Left ventricle myocardium inferior (tissue), 1 donor: ENCODE measurements at regions not wholly inside any gene's neighbourhood (a gene's known extent, or its start where the extent isn't known, plus 50 kb on each side); places are given as distances from the start of the nearest gene placed in this dataset.

Experiments used
- DNase-seq: peaks from one replicate; pipeline ENCODE4 v3.0.0-alpha.2; 2020
- H3K27ac ChIP-seq: fragments of 200-600 bp; replicated peaks from 2 replicates; pipeline ENCODE4 v1.8.0; 2021
- H3K27me3 ChIP-seq: fragments of 200-600 bp; 2 replicates; pipeline ENCODE4 v1.8.0; 2021; ENCODE audit warnings: low read depth
- H3K36me3 ChIP-seq: fragments of 200-600 bp; 2 replicates; pipeline ENCODE4 v1.8.0; 2021
- H3K4me1 ChIP-seq: fragments of 200-600 bp; 2 replicates; pipeline ENCODE4 v1.8.0; 2021
- H3K4me3 ChIP-seq: fragments of 200-600 bp; 2 replicates; pipeline ENCODE4 v1.8.0; 2021; ENCODE audit warnings: mild to moderate bottlenecking, moderate library complexity
- H3K9me3 ChIP-seq: fragments of 200-600 bp; replicated peaks from 2 replicates; pipeline ENCODE4 v1.8.0; 2021
- intact Hi-C: fragments of 100-400 bp; cut with micrococcal nuclease; formaldehyde crosslinking; loops from one replicate; pipeline ENCODE4 v1.11.0; 2022
- TF ChIP-seq, protein P1 (sequence below): fragments of 200-600 bp; IDR thresholded peaks from 2 replicates; pipeline ENCODE4 v1.8.0; 2021; ENCODE audit warnings: antibody characterized with exemption, mild to moderate bottlenecking, borderline replicate concordance
- donor health status: DM: no; HTN: yes; CAD: no; lungs with severe emphysema.

DNA sequence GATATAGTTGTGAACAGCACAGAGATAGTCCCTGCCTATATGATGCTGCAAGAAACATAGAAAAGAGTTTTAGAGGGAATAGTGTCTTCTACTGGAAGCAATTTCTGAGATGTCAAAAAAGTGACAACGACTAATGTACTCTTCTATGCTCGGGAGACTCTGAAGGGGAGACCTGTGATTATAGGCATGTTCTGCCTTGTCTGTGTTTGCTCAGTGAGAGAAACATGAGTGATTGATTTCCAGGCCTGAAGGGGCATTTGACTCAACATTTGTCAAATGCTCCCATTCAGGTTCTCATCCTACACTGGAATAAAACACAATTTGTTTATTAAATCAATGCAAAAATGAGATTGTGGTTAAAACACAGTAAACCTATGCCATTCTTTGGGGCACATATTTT lies 131.8 kb downstream of the CTH start:
- TF ChIP-seq, protein P1, sequence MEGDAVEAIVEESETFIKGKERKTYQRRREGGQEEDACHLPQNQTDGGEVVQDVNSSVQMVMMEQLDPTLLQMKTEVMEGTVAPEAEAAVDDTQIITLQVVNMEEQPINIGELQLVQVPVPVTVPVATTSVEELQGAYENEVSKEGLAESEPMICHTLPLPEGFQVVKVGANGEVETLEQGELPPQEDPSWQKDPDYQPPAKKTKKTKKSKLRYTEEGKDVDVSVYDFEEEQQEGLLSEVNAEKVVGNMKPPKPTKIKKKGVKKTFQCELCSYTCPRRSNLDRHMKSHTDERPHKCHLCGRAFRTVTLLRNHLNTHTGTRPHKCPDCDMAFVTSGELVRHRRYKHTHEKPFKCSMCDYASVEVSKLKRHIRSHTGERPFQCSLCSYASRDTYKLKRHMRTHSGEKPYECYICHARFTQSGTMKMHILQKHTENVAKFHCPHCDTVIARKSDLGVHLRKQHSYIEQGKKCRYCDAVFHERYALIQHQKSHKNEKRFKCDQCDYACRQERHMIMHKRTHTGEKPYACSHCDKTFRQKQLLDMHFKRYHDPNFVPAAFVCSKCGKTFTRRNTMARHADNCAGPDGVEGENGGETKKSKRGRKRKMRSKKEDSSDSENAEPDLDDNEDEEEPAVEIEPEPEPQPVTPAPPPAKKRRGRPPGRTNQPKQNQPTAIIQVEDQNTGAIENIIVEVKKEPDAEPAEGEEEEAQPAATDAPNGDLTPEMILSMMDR = no peak
- no peak for DNase-seq
- no peaks in the 10 kb centered on the region for H3K4me1 ChIP-seq
- no peak overlapping the region for H3K4me3 ChIP-seq
- no peaks in the 10 kb centered on the region for H3K36me3 ChIP-seq
- H3K9me3 ChIP-seq = no peaks in the 10 kb centered on the region
- H3K27ac ChIP-seq = no peak overlapping the region
- H3K27me3 ChIP-seq = peaks cover 6% of the 10 kb centered on the region
- intact Hi-C loops = no loop called here

DNA sequence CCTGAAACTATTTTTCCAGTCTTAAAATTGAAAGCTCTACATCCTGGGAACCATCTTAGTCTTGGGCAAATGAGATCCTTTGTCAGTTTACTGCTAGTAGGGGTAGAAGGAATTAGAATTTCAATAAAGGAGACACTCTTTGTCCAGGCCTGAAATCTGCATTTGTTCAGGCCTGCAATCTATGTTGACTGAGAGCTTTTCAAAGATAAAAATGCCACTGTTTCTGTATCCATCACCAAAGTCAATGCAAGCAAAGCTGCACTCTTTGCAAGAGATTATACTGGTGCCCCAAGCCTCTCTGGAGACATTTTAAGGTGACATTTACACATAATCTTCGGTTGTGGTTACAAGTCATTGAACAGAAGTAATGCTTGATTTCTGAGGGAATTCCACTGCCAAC lies 135.7 kb downstream of the CTH start:
- no peak for DNase-seq
- Histone ChIP-seq H3K4me3 (no peak overlapping the region), H3K27me3 (peaks cover 8% of the 10 kb centered on the region), H3K4me1 (no peaks in the 10 kb centered on the region), H3K9me3 (no peaks in the 10 kb centered on the region), H3K36me3 (no peaks in the 10 kb centered on the region), H3K27ac (no peak overlapping the region)
- intact Hi-C loops = no loop called here
- TF ChIP-seq, protein P1 = no peak

DNA sequence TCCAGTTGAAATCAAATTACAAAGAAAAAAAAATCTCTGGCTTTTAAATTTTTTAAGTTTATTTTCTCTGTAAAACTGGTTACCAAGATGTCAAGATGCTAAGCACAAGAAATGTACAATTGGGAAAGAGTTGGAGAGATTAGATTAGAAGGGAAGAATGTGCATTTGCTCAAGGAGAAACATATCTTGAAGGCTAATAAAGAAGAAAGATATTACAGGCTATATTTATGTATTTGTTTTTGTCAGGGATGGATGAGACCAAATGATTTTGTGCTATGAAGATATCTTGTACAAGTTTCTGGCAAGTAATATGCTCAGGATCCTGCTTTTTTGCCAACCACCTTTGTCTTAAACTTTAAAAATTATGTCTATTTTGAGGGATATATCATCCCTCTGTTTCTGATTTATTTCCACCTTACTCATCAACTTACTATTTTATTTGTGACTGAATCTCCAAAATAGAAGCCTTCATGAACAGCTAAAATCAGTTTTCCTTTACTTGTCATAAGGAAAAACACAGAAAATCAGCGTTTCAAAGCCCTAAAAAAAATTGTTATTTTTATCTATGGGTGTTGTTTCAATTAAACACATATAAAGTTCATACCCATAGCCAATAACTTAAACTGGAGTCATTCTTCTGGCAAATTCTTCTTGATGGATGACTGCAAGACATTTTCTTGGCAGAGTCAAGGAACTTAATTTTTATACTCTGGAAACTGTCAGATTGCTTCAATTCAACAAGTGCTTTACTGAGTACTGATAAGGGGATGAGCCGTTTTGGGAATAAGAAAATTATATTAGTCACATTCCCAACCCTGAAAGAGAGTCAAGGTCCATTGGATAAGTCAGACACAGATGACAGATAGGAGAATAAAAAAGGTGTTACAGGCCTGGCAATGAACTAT lies 141.8 kb downstream of the CTH start:
- no peaks in the 10 kb centered on the region for H3K36me3 ChIP-seq
- H3K4me1 ChIP-seq = no peaks in the 10 kb centered on the region
- H3K4me3 ChIP-seq = no peak overlapping the region
- TF ChIP-seq, protein P1 = no peak
- intact Hi-C loops = no loop called here
- H3K9me3 ChIP-seq = no peaks in the 10 kb centered on the region
- H3K27me3 ChIP-seq = peaks cover 13% of the 10 kb centered on the region
- DNase-seq = no peak
- H3K27ac ChIP-seq = no peak overlapping the region

DNA sequence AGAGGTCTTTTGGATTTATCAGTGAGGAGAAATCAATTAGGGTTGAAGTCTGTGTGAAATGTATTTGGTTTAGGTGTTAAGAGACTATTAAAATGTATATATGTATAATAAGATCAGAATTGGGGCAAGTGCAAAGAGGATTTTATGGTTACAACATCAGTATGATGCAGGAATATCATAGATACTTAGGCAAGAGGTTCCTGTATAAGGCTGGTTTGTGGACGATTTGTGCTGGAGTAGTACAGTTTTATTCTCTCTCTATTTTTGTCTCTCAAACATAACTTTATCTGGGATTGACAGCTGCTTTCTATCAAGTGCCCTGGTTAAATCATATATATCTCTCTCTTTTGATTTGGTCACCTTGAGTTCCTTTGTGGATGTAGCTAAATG lies 142.5 kb downstream of the CTH start:
- intact Hi-C loops = no loop called here

DNA sequence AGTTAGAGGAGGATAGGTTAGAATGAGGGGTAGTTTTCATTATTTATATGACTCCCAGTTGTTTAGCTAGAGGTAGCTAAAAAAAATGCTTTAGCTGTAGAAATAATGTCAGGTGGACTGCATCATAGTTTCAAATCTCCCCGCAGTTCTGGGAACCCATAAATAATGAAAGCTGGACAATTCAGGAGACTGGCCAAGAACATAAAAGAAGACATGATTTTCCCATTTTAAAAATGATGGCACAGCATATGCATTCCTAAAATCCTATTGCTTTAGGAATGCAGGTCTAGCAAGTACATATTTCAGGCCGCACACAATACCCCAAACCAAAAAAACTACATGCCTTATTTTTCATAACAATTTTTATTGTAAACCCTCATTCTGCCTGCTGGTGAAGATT lies 143.3 kb downstream of the CTH start:
- Histone ChIP-seq H3K4me3 (no peak overlapping the region), H3K4me1 (no peaks in the 10 kb centered on the region), H3K27ac (no peak overlapping the region), H3K36me3 (no peaks in the 10 kb centered on the region), H3K27me3 (peaks cover 14% of the 10 kb centered on the region), H3K9me3 (no peaks in the 10 kb centered on the region)
- DNase-seq = no peak
- intact Hi-C loops = no loop called here
- TF ChIP-seq, protein P1 = no peak

More for the DNA sequence above, 142.5 kb downstream of the CTH start:
- no peak for DNase-seq
- no peak overlapping the region for H3K27ac ChIP-seq
- H3K4me1 ChIP-seq = no peaks in the 10 kb centered on the region
- H3K27me3 ChIP-seq = peaks cover 14% of the 10 kb centered on the region
- H3K4me3 ChIP-seq = no peak overlapping the region
- TF ChIP-seq, protein P1 = no peak
- H3K36me3 ChIP-seq = no peaks in the 10 kb centered on the region
- H3K9me3 ChIP-seq = no peaks in the 10 kb centered on the region
